ENCODE measurements at regions not wholly inside any gene's neighbourhood (a gene's known extent, or its start where the extent isn't known, plus 50 kb on each side); places are given as distances from the start of the nearest gene placed in this dataset.

DNA sequence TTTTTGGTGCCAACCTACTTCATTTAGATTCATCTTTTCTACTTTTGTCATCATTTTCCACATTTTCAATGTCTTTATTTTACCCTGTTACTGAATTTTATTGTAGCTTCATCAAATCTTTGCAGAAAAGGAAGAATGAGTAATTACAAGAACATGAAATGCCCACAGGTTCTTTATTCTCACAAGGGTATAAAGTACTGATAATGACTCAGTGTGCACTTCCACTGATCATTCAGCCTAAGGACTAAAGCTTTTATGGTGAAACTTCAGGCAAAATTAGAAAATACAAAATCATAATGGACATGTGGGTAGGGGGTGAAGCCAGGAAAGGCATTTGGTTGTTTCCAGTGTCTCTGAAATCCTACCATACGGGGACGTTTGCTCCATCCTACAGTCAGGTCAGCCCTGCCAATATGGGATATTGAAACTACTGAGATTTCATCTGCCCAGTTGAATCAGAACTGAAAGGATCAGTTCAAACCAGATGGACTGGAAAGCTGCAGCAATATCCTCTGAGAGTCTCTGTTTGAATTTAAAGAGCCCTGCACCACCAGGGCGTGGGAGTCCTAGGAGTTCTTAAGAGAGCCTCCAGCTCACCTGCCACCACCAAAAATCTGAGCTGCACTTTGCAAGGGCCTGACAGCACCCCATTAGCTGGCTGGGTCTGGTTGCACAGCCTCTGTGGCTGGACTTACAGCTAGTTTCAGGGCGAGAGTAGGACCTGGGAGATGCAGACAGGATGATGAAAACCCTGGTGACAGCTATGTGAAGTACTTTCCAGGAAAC lies 390.4 kb downstream of the CMPK2 start:
- ATAC-seq, result no peak

DNA sequence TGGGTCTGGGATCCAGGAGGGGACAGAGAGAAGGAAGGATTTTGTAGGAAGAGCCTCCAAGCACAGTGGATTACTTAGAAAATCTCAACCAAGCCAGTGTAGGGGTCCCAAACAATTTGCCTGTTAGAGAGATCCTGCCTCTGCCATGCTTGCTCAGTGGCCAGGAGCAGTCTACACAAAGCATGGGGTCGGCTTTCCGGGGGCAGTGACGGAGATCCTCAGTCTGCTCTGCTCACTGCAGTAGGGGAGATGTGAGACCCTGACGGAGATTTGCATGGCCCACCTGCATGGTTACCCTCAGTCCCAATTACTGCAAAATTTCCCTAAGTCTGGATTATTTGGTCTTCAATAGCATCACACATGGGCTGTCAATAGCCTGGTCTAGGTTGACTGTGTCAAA lies 385.2 kb downstream of the CMPK2 start:
- TF ChIP-seq NFATC4 (CRISPR knock-in tag; IDR thresholded peaks at IDR 0.05), result no peak
- TF ChIP-seq ZNF138 (CRISPR knock-in tag; conservative IDR thresholded peaks at IDR 0.05), result no peak
- no peak for TF ChIP-seq ETV6 (CRISPR knock-in tag; IDR thresholded peaks at IDR 0.05)
- TF ChIP-seq, protein P1, sequence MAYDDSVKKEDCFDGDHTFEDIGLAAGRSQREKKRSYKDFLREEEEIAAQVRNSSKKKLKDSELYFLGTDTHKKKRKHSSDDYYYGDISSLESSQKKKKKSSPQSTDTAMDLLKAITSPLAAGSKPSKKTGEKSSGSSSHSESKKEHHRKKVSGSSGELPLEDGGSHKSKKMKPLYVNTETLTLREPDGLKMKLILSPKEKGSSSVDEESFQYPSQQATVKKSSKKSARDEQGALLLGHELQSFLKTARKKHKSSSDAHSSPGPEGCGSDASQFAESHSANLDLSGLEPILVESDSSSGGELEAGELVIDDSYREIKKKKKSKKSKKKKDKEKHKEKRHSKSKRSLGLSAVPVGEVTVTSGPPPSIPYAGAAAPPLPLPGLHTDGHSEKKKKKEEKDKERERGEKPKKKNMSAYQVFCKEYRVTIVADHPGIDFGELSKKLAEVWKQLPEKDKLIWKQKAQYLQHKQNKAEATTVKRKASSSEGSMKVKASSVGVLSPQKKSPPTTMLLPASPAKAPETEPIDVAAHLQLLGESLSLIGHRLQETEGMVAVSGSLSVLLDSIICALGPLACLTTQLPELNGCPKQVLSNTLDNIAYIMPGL (CRISPR knock-in tag; IDR thresholded peaks at IDR 0.05), result no peak
- no peak for TF ChIP-seq SP1 (CRISPR knock-in tag; conservative IDR thresholded peaks at IDR 0.05)
- TF ChIP-seq OVOL2 (CRISPR knock-in tag; IDR thresholded peaks at IDR 0.05; ENCODE audit: borderline replicate concordance), result no peak
- TF ChIP-seq CBFB (CRISPR knock-in tag; IDR thresholded peaks at IDR 0.05; ENCODE audit: low read depth), result no peak
- TF ChIP-seq ZBTB21 (CRISPR knock-in tag; IDR thresholded peaks at IDR 0.05; ENCODE audit: borderline replicate concordance), result no peak
- no peak for TF ChIP-seq RORB (CRISPR knock-in tag; IDR thresholded peaks at IDR 0.05)
- TF ChIP-seq NFE2L1 (CRISPR knock-in tag; IDR thresholded peaks at IDR 0.05), result no peak
- TF ChIP-seq ZNF317 (CRISPR knock-in tag; IDR thresholded peaks at IDR 0.05; ENCODE audit: borderline replicate concordance, low read depth), result no peak
- no peak for TF ChIP-seq PRRX2 (CRISPR knock-in tag; IDR thresholded peaks at IDR 0.05)
- Mint-ChIP-seq H3K4me3 (no peak overlapping the region), H3K27me3 (ENCODE audit: low read depth) (peaks cover 21% of the 10 kb centered on the region), H3K9me3 (peaks cover 76% of the 10 kb centered on the region), H3K27ac (no peak overlapping the region), H3K36me3 (peaks cover 74% of the 10 kb centered on the region), H3K4me1 (no peaks in the 10 kb centered on the region)
- DNase-seq (ENCODE audit: low spot score), result no peak
- POLR2A ChIA-PET, result no interaction called here
- CTCF ChIA-PET, result no interaction called here
- ATAC-seq, result no peak

More for the DNA sequence above, 390.4 kb downstream of the CMPK2 start:
- ChIA-PET POLR2A (no interaction called here), CTCF (no interaction called here)
- TF ChIP-seq KAT7 (CRISPR knock-in tag; IDR thresholded peaks at IDR 0.05; ENCODE audit: borderline replicate concordance), result no peak
- TF ChIP-seq, protein P2, sequence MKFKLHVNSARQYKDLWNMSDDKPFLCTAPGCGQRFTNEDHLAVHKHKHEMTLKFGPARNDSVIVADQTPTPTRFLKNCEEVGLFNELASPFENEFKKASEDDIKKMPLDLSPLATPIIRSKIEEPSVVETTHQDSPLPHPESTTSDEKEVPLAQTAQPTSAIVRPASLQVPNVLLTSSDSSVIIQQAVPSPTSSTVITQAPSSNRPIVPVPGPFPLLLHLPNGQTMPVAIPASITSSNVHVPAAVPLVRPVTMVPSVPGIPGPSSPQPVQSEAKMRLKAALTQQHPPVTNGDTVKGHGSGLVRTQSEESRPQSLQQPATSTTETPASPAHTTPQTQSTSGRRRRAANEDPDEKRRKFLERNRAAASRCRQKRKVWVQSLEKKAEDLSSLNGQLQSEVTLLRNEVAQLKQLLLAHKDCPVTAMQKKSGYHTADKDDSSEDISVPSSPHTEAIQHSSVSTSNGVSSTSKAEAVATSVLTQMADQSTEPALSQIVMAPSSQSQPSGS (CRISPR knock-in tag; IDR thresholded peaks at IDR 0.05; ENCODE audit: borderline replicate concordance, low read depth), result no peak
- Mint-ChIP-seq H3K27ac (no peak overlapping the region), H3K4me1 (no peaks in the 10 kb centered on the region), H3K9me3 (peaks cover 77% of the 10 kb centered on the region), H3K27me3 (ENCODE audit: low read depth) (peaks cover 8% of the 10 kb centered on the region), H3K4me3 (no peak overlapping the region), H3K36me3 (peaks cover 73% of the 10 kb centered on the region)
- DNase-seq (ENCODE audit: low spot score), result no peak

DNA sequence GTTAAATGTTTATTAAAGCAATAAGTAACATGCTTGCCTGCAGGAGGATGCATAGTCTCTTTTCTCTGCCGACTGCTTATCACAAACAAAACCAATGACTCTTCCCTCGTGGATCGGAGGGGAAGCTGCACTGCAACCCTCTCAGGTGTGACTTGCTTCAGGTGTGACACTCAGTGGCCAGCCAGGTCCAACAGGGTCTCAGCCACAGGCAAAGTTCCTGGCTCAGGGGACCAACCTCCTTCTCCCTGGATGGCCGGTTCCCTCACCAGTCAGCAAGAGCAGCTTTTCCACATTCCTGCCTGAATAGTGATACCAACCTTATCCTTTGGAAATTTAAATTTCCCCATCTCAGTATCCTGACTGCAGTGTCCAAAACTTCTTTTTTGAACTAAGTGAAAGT lies 383.5 kb downstream of the CMPK2 start:
- H3K27ac Mint-ChIP-seq, result no peak overlapping the region
- ATAC-seq (no peak), DNase-seq (ENCODE audit: low spot score) (no peak)
- H3K4me1 Mint-ChIP-seq, result no peaks in the 10 kb centered on the region
- ChIA-PET POLR2A (no interaction called here), CTCF (no interaction called here)
- H3K9me3 Mint-ChIP-seq, result peaks cover 70% of the 10 kb centered on the region
- H3K4me3 Mint-ChIP-seq, result no peak overlapping the region
- peaks cover 60% of the 10 kb centered on the region for H3K36me3 Mint-ChIP-seq
- TF ChIP-seq RELA (CRISPR knock-in tag; IDR thresholded peaks at IDR 0.05; ENCODE audit: borderline replicate concordance) (no peak), FOXK1 (CRISPR knock-in tag; IDR thresholded peaks at IDR 0.05) (no peak), GTF2I (CRISPR knock-in tag; conservative IDR thresholded peaks at IDR 0.05) (no peak), ATF1 (CRISPR knock-in tag; IDR thresholded peaks at IDR 0.05) (no peak)
- TF ChIP-seq, protein P3, sequence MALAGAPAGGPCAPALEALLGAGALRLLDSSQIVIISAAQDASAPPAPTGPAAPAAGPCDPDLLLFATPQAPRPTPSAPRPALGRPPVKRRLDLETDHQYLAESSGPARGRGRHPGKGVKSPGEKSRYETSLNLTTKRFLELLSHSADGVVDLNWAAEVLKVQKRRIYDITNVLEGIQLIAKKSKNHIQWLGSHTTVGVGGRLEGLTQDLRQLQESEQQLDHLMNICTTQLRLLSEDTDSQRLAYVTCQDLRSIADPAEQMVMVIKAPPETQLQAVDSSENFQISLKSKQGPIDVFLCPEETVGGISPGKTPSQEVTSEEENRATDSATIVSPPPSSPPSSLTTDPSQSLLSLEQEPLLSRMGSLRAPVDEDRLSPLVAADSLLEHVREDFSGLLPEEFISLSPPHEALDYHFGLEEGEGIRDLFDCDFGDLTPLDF (CRISPR knock-in tag; IDR thresholded peaks at IDR 0.05), result no peak
- H3K27me3 Mint-ChIP-seq (ENCODE audit: low read depth), result peaks cover 18% of the 10 kb centered on the region

Data from WTC11 (cell line).